Stomach (tissue), 4 donors: ENCODE measurements at regions not wholly inside any gene's neighbourhood (a gene's known extent, or its start where the extent isn't known, plus 50 kb on each side); places are given as distances from the start of the nearest gene placed in this dataset.

Experiments
- EP300 ChIP-seq: sonication (generic); formaldehyde crosslinking; IDR thresholded peaks from one replicate; pipeline ENCODE4 v1.6.1; 2017; ENCODE audit warnings: antibody characterized with exemption
- POLR2A ChIP-seq, 4 donors: fragments of 450-650 bp; IDR thresholded peaks; one replicate each; pipeline ENCODE4 v1.6.1; 2016; ENCODE audit warnings: antibody characterized with exemption in 4 of 4, control low read depth in 2 of 4, mild to moderate bottlenecking in 1 of 4, moderate library complexity in 1 of 4
- POLR2AphosphoS5 ChIP-seq, 3 donors: sonication (generic); formaldehyde crosslinking; IDR thresholded peaks; one replicate each; pipeline ENCODE4 v1.6.1; 2016; ENCODE audit warnings: antibody characterized with exemption in 3 of 3

DNA sequence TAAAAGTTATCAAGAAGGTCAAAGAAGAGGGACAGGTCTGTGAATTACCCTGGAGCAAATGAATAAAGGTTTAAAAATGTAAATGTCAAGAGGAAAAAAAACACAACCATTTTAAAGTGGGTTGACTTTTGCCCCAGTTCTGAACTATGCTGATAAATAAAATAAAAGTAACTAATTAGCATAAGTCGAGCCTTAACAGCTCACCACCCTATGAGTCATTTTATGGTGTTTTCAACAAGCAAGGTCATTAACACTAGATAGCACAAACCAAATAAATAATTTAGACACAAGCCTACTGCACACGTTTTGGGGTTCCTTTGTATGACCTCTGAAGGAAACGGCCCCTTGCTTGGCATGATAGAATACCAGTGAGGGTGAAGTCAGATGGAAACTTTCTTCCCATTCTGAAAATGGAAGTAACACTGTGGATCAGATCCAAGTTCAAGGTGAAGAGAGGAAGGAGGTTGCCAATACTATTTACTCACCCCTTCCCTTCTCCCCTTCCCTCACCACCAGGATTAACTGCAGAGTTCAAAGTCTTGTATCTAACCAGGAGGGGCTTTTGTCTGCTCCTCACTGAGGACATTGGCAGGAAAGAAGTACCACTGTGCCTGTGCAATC lies 380.0 kb upstream of the ACVR2A start:
- no peak for TF ChIP-seq POLR2AphosphoS5 (IDR thresholded peaks at IDR 0.05)
- TF ChIP-seq EP300: no peak
- TF ChIP-seq POLR2A (IDR thresholded peaks at IDR 0.05): no peak
